ENCODE measurements at regions not wholly inside any gene's neighbourhood (a gene's known extent, or its start where the extent isn't known, plus 50 kb on each side); places are given as distances from the start of the nearest gene placed in this dataset.

GRCh38 chr20:59520814-59521213 lies 83.5 kb upstream of the PHACTR3 start:
- Histone ChIP-seq H2AFZ (ENCODE audit: low read length) (no peak overlapping the region), H3K4me3 (replicated peaks in 1 of 4; ENCODE audit: control extremely low read depth in 1 of 4, insufficient read depth in 1 of 4, low read depth in 3 of 4, low read length in 4 of 4) (no peak overlapping the region), H3K4me1 (ENCODE audit: control insufficient read depth, extremely low read depth, insufficient read depth, low read length) (no peaks in the 10 kb centered on the region), H3K36me3 (ENCODE audit: control insufficient read depth, insufficient read depth, low read length) (no peaks in the 10 kb centered on the region), H3K4me2 (ENCODE audit: extremely low read depth, insufficient read depth, low read length) (no peak overlapping the region), H3K27ac (ENCODE audit: insufficient read depth, low read length) (no peak overlapping the region), H3K9me3 (ENCODE audit: control insufficient read depth, insufficient read depth, low read depth, low read length) (no peaks in the 10 kb centered on the region), H4K20me1 (ENCODE audit: control insufficient read depth, extremely low read depth, insufficient read depth, low read length) (no peaks in the 10 kb centered on the region), H3K9ac (ENCODE audit: insufficient read depth, low read length) (no peak overlapping the region), H3K79me2 (ENCODE audit: control insufficient read depth, insufficient read depth, low read length) (no peaks in the 10 kb centered on the region), H3K27me3 (ENCODE audit: control insufficient read depth, insufficient read depth, low read length) (no peaks in the 10 kb centered on the region)
- TF ChIP-seq, protein P1, sequence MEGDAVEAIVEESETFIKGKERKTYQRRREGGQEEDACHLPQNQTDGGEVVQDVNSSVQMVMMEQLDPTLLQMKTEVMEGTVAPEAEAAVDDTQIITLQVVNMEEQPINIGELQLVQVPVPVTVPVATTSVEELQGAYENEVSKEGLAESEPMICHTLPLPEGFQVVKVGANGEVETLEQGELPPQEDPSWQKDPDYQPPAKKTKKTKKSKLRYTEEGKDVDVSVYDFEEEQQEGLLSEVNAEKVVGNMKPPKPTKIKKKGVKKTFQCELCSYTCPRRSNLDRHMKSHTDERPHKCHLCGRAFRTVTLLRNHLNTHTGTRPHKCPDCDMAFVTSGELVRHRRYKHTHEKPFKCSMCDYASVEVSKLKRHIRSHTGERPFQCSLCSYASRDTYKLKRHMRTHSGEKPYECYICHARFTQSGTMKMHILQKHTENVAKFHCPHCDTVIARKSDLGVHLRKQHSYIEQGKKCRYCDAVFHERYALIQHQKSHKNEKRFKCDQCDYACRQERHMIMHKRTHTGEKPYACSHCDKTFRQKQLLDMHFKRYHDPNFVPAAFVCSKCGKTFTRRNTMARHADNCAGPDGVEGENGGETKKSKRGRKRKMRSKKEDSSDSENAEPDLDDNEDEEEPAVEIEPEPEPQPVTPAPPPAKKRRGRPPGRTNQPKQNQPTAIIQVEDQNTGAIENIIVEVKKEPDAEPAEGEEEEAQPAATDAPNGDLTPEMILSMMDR (conservative IDR thresholded peaks at IDR 0.05 in 1 of 2, IDR thresholded peaks at IDR 0.05 in 1 of 2; ENCODE audit: low read depth in 1 of 2, low read length in 2 of 2) = no peak
- no peak for TF ChIP-seq EZH2 (IDR thresholded peaks at IDR 0.05; ENCODE audit: low read length, missing control alignments)
- no peak for DNase-seq (ENCODE audit: low read depth in 2 of 2)

GRCh38 chr20:59525500-59526241 lies 78.7 kb upstream of the PHACTR3 start:
- peak; percentile 12 to 26 for DNase-seq (ENCODE audit: low read depth in 2 of 2)
- Histone ChIP-seq H3K27me3 (ENCODE audit: control insufficient read depth, insufficient read depth, low read length) (no peaks in the 10 kb centered on the region), H2AFZ (ENCODE audit: low read length) (no peak overlapping the region), H3K4me3 (replicated peaks in 1 of 4; ENCODE audit: control extremely low read depth in 1 of 4, insufficient read depth in 1 of 4, low read depth in 3 of 4, low read length in 4 of 4) (no peak overlapping the region), H3K79me2 (ENCODE audit: control insufficient read depth, insufficient read depth, low read length) (no peaks in the 10 kb centered on the region), H3K9ac (ENCODE audit: insufficient read depth, low read length) (no peak overlapping the region), H3K36me3 (ENCODE audit: control insufficient read depth, insufficient read depth, low read length) (no peaks in the 10 kb centered on the region), H4K20me1 (ENCODE audit: control insufficient read depth, extremely low read depth, insufficient read depth, low read length) (no peaks in the 10 kb centered on the region), H3K27ac (ENCODE audit: insufficient read depth, low read length) (no peak overlapping the region), H3K4me1 (ENCODE audit: control insufficient read depth, extremely low read depth, insufficient read depth, low read length) (no peaks in the 10 kb centered on the region), H3K9me3 (ENCODE audit: control insufficient read depth, insufficient read depth, low read depth, low read length) (no peaks in the 10 kb centered on the region), H3K4me2 (ENCODE audit: extremely low read depth, insufficient read depth, low read length) (no peak overlapping the region)
- TF ChIP-seq, protein P1 (conservative IDR thresholded peaks at IDR 0.05 in 1 of 2, IDR thresholded peaks at IDR 0.05 in 1 of 2; ENCODE audit: low read depth in 1 of 2, low read length in 2 of 2) = peak; percentile 71 to 84
- no peak for TF ChIP-seq EZH2 (IDR thresholded peaks at IDR 0.05; ENCODE audit: low read length, missing control alignments)

- no peak overlapping the region for H3K27ac ChIP-seq (ENCODE audit: insufficient read depth, low read length)
- H3K79me2 ChIP-seq (ENCODE audit: control insufficient read depth, insufficient read depth, low read length) = no peaks in the 10 kb centered on the region
- no peak overlapping the region for H3K4me2 ChIP-seq (ENCODE audit: extremely low read depth, insufficient read depth, low read length)
- H2AFZ ChIP-seq (ENCODE audit: low read length) = no peak overlapping the region
- no peaks in the 10 kb centered on the region for H3K9me3 ChIP-seq (ENCODE audit: control insufficient read depth, insufficient read depth, low read depth, low read length)
- H4K20me1 ChIP-seq (ENCODE audit: control insufficient read depth, extremely low read depth, insufficient read depth, low read length) = no peaks in the 10 kb centered on the region
- no peak for DNase-seq (ENCODE audit: low read depth in 2 of 2)
- no peak overlapping the region for H3K9ac ChIP-seq (ENCODE audit: insufficient read depth, low read length)
- no peaks in the 10 kb centered on the region for H3K27me3 ChIP-seq (ENCODE audit: control insufficient read depth, insufficient read depth, low read length)
- H3K4me1 ChIP-seq (ENCODE audit: control insufficient read depth, extremely low read depth, insufficient read depth, low read length) = no peaks in the 10 kb centered on the region
- no peak overlapping the region for H3K4me3 ChIP-seq (replicated peaks in 1 of 4; ENCODE audit: control extremely low read depth in 1 of 4, insufficient read depth in 1 of 4, low read depth in 3 of 4, low read length in 4 of 4)
- no peaks in the 10 kb centered on the region for H3K36me3 ChIP-seq (ENCODE audit: control insufficient read depth, insufficient read depth, low read length)
- no peak for TF ChIP-seq EZH2 (IDR thresholded peaks at IDR 0.05; ENCODE audit: low read length, missing control alignments)
- TF ChIP-seq, protein P1 (conservative IDR thresholded peaks at IDR 0.05 in 1 of 2, IDR thresholded peaks at IDR 0.05 in 1 of 2; ENCODE audit: low read depth in 1 of 2, low read length in 2 of 2) = peak; percentile 21 to 34
Measured at GRCh38 chr20:59526242-59527225, 77.8 kb upstream of the PHACTR3 start.

All from fibroblast of lung (primary cell).